GM11168 (cell line): ENCODE measurements at regions not wholly inside any gene's neighbourhood (a gene's known extent, or its start where the extent isn't known, plus 50 kb on each side); places are given as distances from the start of the nearest gene placed in this dataset.
"Not testable (repeated sequence)": the region's sequence is repeated elsewhere in the genome, so short reads cannot be mapped to it uniquely, and the experiment has no call there.

Experiments
- in situ Hi-C: fragments of 300-500 bp; cut with MboI; formaldehyde crosslinking; loops from one replicate; pipeline ENCODE4 v1.12.0; 2022; ENCODE audit warnings: low sequenced_read_pairs; ENCODE audit not compliant: unreplicated experiment

GRCh38 chr10:62688971-62689700 lies 115.4 kb upstream of the ADO start:
- in situ Hi-C loops = loop anchor here (10.0 kb wide), 1 partner anchor 74 kb away; no protein-coding TSS in a partner anchor

DNA sequence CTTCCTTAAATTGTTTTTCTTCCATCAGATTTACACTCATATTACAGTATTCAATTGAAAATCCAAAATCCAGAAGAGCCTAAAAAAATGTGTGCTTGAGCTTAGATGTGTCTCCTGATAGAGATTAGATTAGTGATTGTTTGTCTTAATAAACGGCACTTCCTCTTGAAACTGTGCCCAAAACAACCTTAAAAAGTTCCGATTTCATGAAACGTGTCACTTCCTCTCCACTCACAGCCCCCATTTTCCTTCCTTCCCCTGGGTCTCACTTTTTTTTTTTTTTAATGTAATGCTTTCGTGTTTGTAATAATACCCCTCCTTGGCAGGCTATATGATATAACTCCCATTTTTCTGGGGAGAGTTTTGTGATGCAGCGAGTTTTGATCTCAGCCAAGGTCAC lies 114.8 kb upstream of the ADO start:
- in situ Hi-C loops = loop anchor here (10.0 kb wide), 1 partner anchor 75 kb away; no protein-coding TSS in a partner anchor

DNA sequence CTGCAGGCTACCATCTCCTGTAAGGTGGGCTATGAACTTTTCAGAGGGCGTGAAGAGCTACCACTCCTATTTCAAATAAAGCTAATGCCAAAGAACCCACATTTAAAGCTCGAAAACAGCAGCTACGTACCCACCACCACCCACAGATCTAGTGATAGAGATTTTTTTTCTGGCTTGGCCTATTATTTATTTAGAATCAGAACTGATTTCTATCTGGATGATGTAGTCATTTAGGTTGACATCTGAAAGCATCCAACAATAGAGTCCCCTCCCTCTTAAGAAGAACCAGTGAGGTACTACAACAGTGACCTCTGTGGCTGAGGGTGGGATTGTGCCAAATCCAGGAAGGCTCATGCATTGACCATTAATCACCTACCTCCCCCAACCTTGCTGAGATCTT lies 113.8 kb upstream of the ADO start:
- in situ Hi-C loops = no loop called here

- in situ Hi-C loops = no loop called here
These were observed 113.2 kb upstream of the ADO start for GRCh38 chr10:62691336-62691735.

DNA sequence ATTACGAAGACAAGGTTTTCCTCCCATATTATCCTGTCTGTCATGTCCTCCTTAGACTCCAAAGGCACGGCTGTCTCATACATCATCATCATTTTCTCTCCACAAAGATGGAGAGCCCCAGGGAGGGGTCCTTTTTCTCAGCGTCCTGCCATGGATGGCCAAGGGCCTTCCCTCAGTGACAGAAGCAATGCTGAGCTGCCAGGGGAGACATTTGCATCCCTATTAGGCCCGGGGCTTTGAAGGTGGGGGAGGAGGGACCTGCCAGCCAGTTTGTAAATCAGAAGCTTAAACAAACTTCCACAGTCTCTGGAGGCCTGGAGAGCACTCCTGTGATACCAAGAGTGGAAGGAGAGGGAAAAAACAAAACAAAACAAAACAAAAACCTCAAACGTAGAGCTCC lies 112.4 kb upstream of the ADO start:
- in situ Hi-C loops = no loop called here

- in situ Hi-C loops = no loop called here
These were observed 111.2 kb upstream of the ADO start for GRCh38 chr10:62693306-62693705.

- in situ Hi-C loops = no loop called here
These were observed 109.9 kb upstream of the ADO start for GRCh38 chr10:62694537-62695126.

- in situ Hi-C loops = no loop called here
These were observed 107.7 kb upstream of the ADO start for GRCh38 chr10:62696798-62697197.

DNA sequence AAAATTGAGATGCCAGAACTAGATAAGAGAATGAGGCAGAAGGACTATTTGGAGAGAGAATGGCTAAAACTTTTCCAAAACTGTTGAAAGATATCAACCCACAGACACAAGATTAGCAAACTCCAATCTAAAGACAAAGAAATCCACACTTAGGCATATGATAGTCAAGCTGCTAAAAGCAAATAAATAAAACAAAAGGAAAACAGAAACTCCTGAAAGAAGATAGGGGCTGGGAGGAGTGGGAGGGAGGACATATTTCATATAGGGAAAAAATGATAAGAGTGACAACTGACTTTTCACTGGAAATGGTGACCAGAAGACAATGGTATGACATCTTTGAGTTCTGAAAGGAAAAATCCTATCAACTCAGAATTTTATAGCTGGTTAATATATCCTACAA lies 105.4 kb upstream of the ADO start:
- in situ Hi-C loops = no loop called here

DNA sequence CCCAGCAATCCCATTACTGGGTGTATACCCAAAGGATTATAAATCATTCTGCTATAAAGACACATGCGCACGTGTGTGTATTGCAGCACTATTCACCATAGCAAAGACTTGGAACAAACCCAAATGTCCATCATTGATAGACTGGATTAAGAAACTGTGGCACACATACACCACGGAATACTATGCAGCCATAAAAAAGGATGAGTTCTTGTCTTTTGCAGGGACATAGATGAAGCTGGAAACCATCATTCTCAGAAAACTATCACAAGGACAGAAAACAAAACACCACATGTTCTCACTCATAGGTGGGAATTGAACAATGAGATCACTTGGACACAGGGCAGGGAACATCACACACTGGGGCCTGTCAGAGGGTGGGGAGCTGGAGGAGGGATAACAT lies 100.4 kb upstream of the ADO start:
- in situ Hi-C loops = not testable (repeated sequence)

DNA sequence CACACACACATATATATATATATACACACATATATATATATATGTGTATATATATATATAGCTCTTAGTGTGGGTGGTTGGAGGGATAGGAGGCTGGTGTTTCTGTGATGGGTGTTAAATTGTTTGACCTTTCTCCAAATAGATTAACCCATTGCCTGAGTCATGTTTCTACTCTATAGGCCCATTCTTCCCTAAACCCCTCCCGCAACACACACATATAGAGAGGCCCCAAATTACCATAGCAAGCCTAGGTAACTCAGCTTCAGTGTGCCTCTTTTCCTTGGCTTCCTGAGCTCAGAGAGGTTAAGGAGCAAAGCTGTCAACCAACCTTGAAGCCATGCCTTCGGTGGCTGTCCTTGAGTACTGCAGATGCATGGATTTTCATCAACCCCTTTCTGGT lies 98.7 kb upstream of the ADO start:
- in situ Hi-C loops = no loop called here

DNA sequence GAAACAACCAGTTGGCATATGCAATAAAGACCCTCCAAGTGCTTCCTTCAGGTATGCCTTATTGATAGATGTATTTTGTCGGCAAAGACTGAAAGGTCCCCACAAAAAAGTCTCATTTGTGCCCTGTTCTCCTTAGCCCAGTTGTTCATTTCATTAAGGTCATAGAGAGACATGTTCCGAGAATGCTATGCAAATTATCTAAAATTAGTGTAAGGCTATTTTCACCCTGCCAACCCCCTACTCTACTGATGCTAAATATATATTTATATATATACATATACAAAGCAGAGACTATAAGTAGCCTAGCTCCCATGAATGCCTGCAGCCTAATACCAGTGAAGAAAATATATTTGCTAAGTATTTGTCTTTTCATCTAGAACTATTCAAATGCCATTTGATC lies 96.7 kb upstream of the ADO start:
- in situ Hi-C loops = no loop called here

DNA sequence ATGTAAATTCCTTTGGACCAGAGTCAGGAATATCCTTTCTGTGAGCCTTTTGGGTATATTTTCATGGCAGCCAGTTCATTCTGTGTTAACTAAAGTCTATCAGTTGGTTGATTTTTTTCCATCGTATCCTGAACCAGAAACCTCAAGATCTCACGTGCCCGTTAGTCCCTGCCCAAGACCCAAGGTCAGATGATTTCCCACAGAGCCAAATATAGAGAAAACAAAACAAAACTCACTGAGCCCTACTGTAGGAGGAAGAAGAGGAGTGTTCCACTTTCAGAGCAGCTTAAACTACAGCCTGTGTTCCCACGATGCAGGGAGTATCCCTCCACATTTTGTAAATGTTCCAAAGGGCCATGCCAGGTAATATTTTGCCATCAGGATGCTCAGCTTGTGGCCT lies 96.0 kb upstream of the ADO start:
- in situ Hi-C loops = no loop called here

DNA sequence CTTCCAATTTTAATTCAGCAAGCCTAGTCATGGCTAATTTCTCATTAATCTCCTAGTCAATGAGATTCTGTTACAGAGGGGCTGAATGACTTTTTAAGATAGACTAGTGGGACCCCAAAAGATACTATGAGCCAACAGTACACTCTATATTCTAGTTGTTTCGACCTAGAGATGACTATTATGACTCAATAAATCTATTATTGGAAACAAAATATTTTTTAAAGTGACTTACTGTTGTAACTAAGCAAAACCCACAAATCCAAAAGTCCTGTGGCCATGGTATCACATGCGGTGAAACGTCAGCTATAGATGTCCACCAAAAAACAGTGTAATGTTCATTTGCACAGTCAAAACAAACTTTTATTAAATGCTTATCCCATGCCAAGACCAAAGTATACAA lies 95.3 kb upstream of the ADO start:
- in situ Hi-C loops = no loop called here

DNA sequence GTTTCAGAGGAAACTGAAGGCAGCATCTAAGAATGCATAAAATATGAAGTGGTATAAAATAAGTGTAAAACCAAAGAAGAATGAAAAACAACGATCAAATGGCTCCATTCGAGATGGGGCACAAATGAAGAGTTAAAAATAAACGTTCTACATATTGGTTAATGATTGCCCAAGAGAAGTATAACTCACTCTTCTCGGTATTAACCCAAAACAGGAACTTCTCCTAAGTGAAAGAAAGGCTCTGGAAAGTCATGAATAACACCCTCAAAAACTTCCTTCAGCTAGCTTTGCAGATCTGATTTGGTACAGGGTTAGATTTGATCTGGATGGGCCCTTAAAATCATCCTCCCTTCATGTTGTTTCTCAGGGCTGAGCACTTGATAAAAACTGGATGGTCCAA lies 94.3 kb upstream of the ADO start:
- in situ Hi-C loops = no loop called here

DNA sequence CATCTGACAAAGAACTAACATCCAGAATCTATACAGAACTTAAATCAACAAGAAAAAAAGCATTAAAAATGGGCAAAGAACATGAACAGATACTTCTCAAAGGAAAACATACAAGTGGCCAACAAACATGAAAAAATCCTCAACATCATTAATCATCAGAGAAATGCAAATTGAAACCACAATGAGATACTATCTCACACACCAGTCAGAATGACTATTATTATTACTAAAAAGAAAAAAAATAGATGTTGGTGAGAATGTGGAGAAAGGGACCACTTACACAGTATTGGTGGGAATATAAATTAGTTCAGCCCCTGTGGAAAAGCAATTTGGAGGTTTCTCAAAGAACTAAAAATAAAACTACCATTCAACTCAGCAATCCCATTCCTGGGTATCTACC lies 89.1 kb upstream of the ADO start:
- in situ Hi-C loops = no loop called here

DNA sequence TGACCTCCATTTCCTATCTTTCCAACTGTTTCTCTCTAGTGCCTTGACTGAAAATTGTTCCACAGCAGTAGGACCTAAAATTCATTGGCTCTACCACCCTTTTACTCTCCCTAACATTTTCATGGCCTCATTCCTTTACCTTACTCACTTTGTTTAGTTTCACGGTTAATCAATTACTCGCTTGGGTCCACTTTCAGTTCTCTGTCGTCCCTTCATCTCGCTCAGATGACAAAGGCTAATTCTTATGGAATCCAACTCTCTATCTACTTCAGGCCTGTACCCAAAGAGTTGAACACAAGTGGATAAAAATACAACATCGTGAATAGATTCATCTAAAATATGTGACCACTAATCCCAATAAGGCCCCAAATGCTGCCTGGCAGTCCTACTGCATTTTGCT lies 85.9 kb upstream of the ADO start:
- in situ Hi-C loops = no loop called here

GRCh38 chr10:62719061-62719460 lies 85.5 kb upstream of the ADO start:
- in situ Hi-C loops = no loop called here

- in situ Hi-C loops = no loop called here
These were observed 82.8 kb upstream of the ADO start for GRCh38 chr10:62721687-62722086.

DNA sequence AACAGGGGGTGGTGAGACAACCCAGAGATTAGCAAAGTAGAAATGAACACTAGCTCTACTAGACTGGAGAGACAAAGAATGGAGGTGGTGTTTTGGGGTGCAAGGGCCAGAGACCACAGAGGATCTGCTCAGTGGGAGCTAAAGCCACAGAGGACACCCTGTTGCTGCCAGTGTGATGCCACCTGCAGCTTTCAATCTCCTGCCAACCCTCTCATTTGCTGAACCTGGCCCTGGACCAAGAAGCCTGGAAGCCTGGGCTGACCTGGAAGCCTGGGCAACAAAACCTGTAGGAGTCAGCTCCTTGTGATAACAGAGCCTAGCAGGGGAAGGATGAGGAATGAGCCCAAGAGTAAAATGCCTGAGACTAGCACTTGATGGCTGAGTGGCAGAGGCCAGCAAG lies 81.1 kb upstream of the ADO start:
- in situ Hi-C loops = no loop called here

GRCh38 chr10:62724465-62724864 lies 80.1 kb upstream of the ADO start:
- in situ Hi-C loops = no loop called here

DNA sequence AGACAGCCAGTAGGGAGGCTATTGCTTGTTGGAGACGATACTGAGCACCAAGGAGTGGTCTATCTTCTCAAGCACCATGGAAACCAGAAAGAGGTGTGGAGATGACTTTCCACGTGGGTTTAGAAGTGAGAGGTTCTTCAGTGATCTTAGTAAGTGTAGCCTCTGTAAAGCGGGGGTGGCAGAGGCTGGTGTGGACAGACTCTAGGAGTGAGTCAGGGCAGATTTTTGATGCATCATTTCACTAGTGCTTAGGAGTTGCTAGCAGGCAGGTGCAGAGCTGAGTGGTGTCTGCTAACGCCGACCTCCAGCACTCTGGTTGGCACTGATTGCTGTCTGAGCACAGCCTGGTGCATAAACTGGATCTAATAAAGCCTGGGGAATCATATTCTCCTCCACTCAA lies 78.4 kb upstream of the ADO start:
- in situ Hi-C loops = no loop called here
